ENCODE measurements at regions not wholly inside any gene's neighbourhood (a gene's known extent, or its start where the extent isn't known, plus 50 kb on each side); places are given as distances from the start of the nearest gene placed in this dataset.

DNA sequence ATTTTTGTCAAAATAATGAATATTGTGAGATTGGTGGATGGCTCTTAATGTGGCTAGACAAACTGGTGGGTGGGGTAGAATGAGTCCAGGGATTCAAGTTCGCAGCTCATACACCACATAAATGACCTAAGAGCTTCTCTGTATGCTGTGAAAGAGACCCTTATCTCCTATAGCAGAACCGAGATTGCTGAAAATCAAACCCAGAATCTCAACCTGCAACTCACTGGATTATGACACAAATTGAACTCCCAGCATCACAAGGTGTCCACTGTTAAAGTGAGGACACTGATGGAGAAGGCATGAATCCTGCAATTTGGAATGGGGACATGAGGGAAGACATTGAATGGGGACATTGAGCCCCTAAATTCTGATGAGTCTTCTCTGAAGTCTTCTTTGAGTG lies 51.3 kb upstream of the CNKSR3 start:
- no peaks in the 10 kb centered on the region for H3K4me1 Mint-ChIP-seq
- peaks cover 5% of the 10 kb centered on the region for H3K27me3 Mint-ChIP-seq
- H3K4me3 Mint-ChIP-seq = no peak overlapping the region
- no peaks in the 10 kb centered on the region for H3K9me3 Mint-ChIP-seq
- no peak overlapping the region for H3K27ac Mint-ChIP-seq
- no peak for ATAC-seq
- no peaks in the 10 kb centered on the region for H3K36me3 Mint-ChIP-seq

GRCh38 chr6:154565331-154565730 lies 54.8 kb upstream of the CNKSR3 start:
- H3K9me3 Mint-ChIP-seq = no peaks in the 10 kb centered on the region
- no peak overlapping the region for H3K27ac Mint-ChIP-seq
- H3K36me3 Mint-ChIP-seq = no peaks in the 10 kb centered on the region
- no peak overlapping the region for H3K4me3 Mint-ChIP-seq
- no peaks in the 10 kb centered on the region for H3K4me1 Mint-ChIP-seq
- ATAC-seq = no peak
- H3K27me3 Mint-ChIP-seq = peaks cover 9% of the 10 kb centered on the region

GRCh38 chr6:154566866-154567265 lies 56.4 kb upstream of the CNKSR3 start:
- Mint-ChIP-seq H3K4me3 (no peak overlapping the region), H3K36me3 (no peaks in the 10 kb centered on the region), H3K27me3 (peaks cover 23% of the 10 kb centered on the region), H3K27ac (no peak overlapping the region), H3K4me1 (no peaks in the 10 kb centered on the region), H3K9me3 (no peaks in the 10 kb centered on the region)
- no peak for ATAC-seq

GRCh38 chr6:154567695-154568220 lies 57.3 kb upstream of the CNKSR3 start:
- no peak for ATAC-seq
- Mint-ChIP-seq H3K27me3 (peaks cover 26% of the 10 kb centered on the region), H3K4me1 (no peaks in the 10 kb centered on the region), H3K4me3 (no peak overlapping the region), H3K36me3 (no peaks in the 10 kb centered on the region), H3K27ac (no peak overlapping the region), H3K9me3 (no peaks in the 10 kb centered on the region)

DNA sequence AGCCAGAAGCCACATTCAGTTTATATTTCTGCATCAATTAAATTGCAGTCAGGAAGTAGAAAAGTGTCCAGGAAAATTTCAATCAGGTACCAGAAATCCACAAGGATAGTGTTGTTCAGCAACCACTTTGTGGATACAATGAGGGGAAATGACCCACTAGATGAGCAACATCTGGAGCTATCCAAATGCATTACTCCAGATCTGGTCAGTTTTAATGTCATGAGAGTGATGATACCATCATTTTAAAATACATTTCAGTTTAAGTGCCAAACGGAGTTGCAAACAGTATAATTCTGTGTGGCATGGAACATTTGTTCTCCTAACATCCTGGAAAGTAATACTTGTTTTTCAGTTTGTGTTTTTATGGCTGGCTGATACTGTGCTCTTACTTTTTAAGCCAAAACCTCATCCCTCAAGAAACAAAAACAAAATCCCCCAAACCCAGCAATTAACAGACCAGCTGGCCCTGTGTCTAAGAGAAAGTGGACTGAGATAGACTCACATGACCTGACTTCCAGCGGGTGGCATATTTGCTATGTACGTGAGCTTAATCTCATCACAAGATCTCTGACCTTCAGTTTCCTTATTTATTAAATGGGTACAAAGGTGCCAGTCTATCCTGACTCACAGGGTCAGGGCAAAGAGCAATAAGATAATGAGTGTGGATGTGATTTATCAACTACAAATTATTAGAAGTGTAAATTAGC lies 58.8 kb upstream of the CNKSR3 start:
- H3K27ac Mint-ChIP-seq = no peak overlapping the region
- H3K4me3 Mint-ChIP-seq = no peak overlapping the region
- no peak for ATAC-seq

DNA sequence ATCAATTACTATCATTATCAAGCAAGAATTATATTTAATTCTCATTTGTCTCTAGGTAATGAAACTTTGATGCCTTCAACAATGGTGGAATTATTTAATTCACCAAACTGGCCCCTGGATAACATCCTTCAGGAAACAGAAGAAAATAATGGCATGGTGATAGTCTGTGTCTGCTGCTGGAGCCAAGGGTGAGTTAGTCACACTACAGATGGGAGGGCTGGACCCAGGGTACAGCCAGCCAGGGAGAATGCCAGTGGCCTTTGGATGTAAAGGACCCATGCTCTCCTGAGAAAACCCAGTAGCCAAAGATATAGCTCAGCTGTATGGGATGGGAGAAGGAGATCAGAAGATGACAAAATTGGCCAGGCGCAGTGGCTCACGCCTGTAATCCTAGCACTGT lies 60.0 kb upstream of the CNKSR3 start:
- no peak for ATAC-seq
- no peaks in the 10 kb centered on the region for H3K9me3 Mint-ChIP-seq
- H3K27ac Mint-ChIP-seq = no peak overlapping the region
- H3K4me1 Mint-ChIP-seq = no peaks in the 10 kb centered on the region
- H3K36me3 Mint-ChIP-seq = no peaks in the 10 kb centered on the region
- H3K4me3 Mint-ChIP-seq = no peak overlapping the region
- peaks cover 38% of the 10 kb centered on the region for H3K27me3 Mint-ChIP-seq

More for the DNA sequence above, 58.8 kb upstream of the CNKSR3 start:
- no peaks in the 10 kb centered on the region for H3K9me3 Mint-ChIP-seq
- H3K27me3 Mint-ChIP-seq = peaks cover 38% of the 10 kb centered on the region
- H3K36me3 Mint-ChIP-seq = no peaks in the 10 kb centered on the region
- H3K4me1 Mint-ChIP-seq = no peaks in the 10 kb centered on the region

- no peaks in the 10 kb centered on the region for H3K36me3 Mint-ChIP-seq
- no peak overlapping the region for H3K4me3 Mint-ChIP-seq
- H3K27me3 Mint-ChIP-seq = peaks cover 38% of the 10 kb centered on the region
- ATAC-seq = no peak
- H3K9me3 Mint-ChIP-seq = no peaks in the 10 kb centered on the region
- no peak overlapping the region for H3K27ac Mint-ChIP-seq
- H3K4me1 Mint-ChIP-seq = no peaks in the 10 kb centered on the region
Measured at GRCh38 chr6:154572556-154572955, 62.1 kb upstream of the CNKSR3 start.

DNA sequence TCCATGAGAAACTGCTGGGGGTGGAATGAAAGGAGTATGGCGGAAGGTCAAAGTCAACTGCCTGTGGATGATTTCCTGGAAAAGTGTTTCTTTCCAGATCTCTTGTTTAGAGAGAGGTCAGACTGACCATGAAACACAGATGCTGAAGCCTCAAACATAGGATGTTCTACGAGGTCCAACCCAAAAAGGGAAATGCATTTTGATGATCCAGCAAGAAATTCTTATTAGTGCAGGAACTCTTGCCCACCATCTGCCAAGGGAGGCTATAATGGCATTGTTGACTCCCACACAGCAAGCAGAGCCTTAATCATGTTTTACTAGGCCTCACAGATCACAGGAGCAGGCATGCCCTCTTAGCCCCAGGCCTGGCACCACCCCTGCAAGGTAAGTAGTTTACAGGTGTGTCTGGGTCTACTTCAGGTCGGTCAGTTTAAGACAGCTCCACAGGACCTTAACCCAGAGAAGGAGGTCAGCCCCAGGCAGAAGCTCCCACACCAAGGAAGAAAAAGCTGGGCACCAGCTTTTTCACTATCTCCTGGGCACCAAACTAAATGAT lies 67.6 kb upstream of the CNKSR3 start:
- H3K27ac Mint-ChIP-seq = no peak overlapping the region
- H3K9me3 Mint-ChIP-seq = peaks cover 6% of the 10 kb centered on the region
- ATAC-seq = no peak
- peaks cover 8% of the 10 kb centered on the region for H3K36me3 Mint-ChIP-seq
- no peaks in the 10 kb centered on the region for H3K4me1 Mint-ChIP-seq
- H3K4me3 Mint-ChIP-seq = no peak overlapping the region
- peaks cover 10% of the 10 kb centered on the region for H3K27me3 Mint-ChIP-seq

GRCh38 chr6:154579046-154579445 lies 68.6 kb upstream of the CNKSR3 start:
- peaks cover 6% of the 10 kb centered on the region for H3K9me3 Mint-ChIP-seq
- ATAC-seq = no peak
- no peak overlapping the region for H3K4me3 Mint-ChIP-seq
- peaks cover under 1% of the 10 kb centered on the region for H3K27me3 Mint-ChIP-seq
- H3K4me1 Mint-ChIP-seq = no peaks in the 10 kb centered on the region
- peaks cover 8% of the 10 kb centered on the region for H3K36me3 Mint-ChIP-seq
- H3K27ac Mint-ChIP-seq = no peak overlapping the region

- Mint-ChIP-seq H3K27me3 (no peaks in the 10 kb centered on the region), H3K27ac (no peak overlapping the region), H3K4me3 (no peak overlapping the region), H3K4me1 (no peaks in the 10 kb centered on the region), H3K36me3 (peaks cover 8% of the 10 kb centered on the region), H3K9me3 (peaks cover 6% of the 10 kb centered on the region)
- no peak for ATAC-seq
Measured at GRCh38 chr6:154579485-154579884, 69.0 kb upstream of the CNKSR3 start.

- no peak overlapping the region for H3K4me3 Mint-ChIP-seq
- peaks cover 8% of the 10 kb centered on the region for H3K36me3 Mint-ChIP-seq
- H3K27me3 Mint-ChIP-seq = no peaks in the 10 kb centered on the region
- ATAC-seq = no peak
- no peaks in the 10 kb centered on the region for H3K4me1 Mint-ChIP-seq
- peaks cover 6% of the 10 kb centered on the region for H3K9me3 Mint-ChIP-seq
- H3K27ac Mint-ChIP-seq = no peak overlapping the region
Measured at GRCh38 chr6:154580397-154581135, 70.1 kb upstream of the CNKSR3 start.

DNA sequence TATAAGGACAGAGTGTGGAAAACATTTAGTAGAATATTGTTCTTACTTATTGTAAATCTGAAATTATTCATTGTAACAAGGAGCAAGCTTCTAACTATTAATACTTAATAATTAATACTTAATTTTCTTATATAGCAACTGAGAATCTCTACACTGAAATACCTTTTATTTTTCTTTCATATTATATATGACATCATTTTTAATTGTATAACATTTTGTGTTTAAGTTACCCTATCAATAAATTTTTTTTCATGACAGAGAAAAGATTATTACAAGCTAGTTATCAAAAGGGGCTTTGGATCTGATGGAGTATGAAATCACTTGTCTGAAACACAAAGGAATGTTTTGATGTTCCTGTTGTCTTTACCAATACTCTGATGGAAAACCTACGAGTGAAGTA lies 72.2 kb upstream of the CNKSR3 start:
- H3K27ac Mint-ChIP-seq = no peak overlapping the region
- ATAC-seq = no peak
- no peaks in the 10 kb centered on the region for H3K4me1 Mint-ChIP-seq
- H3K4me3 Mint-ChIP-seq = no peak overlapping the region
- H3K9me3 Mint-ChIP-seq = peaks cover 6% of the 10 kb centered on the region
- H3K27me3 Mint-ChIP-seq = peaks cover 8% of the 10 kb centered on the region
- H3K36me3 Mint-ChIP-seq = peaks cover 8% of the 10 kb centered on the region

DNA sequence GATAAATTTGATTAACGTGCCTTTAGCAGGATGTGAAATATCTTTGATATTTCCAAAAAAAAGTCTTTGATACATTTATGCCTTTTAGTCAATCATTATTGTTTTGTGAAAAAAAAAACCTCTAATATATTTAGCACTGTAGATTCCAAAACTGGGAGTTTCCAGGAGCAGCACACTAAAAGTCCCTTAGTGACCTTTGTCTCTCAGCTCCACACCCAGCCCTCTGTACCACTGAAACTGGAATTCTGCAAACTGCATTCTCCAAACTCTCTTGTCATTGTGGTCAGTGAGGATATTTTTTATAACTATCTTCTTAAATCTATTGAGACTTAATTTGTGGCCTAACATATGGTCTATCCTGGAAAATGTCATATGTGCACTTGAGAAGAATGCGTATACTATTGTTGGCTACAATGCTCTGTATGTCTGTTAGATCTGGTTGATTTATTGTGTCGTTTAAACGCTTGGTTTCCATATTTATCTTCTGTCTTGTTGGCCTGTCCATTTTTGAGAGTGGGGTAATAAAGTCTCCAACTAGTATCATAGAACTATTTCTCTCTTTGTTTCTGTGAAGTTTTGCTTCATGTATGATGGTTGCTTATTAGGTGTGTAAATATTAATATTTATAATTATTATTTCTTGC lies 73.2 kb upstream of the CNKSR3 start:
- Mint-ChIP-seq H3K4me3 (no peak overlapping the region), H3K27ac (no peak overlapping the region), H3K36me3 (peaks cover 8% of the 10 kb centered on the region), H3K9me3 (peaks cover 6% of the 10 kb centered on the region), H3K4me1 (no peaks in the 10 kb centered on the region), H3K27me3 (peaks cover 9% of the 10 kb centered on the region)
- ATAC-seq = no peak

GRCh38 chr6:154590756-154591155 lies 80.3 kb upstream of the CNKSR3 start:
- Mint-ChIP-seq H3K36me3 (no peaks in the 10 kb centered on the region), H3K27ac (no peak overlapping the region), H3K27me3 (peaks cover 9% of the 10 kb centered on the region), H3K4me1 (no peaks in the 10 kb centered on the region), H3K9me3 (no peaks in the 10 kb centered on the region), H3K4me3 (no peak overlapping the region)
- ATAC-seq = no peak

DNA sequence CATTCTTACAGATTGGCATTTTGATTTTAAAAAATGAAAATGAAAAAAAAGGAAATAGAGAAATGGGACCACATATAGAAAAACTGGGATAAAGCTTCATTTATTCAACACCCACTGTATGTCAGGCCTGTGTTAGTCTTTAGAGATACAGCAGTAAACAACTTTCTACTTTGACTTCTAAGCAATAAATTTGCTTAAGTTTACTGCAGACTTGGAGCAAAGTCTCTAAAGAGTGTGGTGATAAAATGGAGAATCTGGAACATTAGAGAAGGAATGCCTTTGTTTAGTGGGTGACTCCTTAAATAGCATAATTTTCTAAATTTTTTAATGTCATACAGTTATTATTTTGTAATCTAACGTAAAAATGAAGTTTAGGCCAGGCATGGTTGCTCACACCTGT lies 80.7 kb upstream of the CNKSR3 start:
- Mint-ChIP-seq H3K4me1 (no peaks in the 10 kb centered on the region), H3K27ac (no peak overlapping the region), H3K9me3 (no peaks in the 10 kb centered on the region), H3K27me3 (peaks cover 9% of the 10 kb centered on the region), H3K4me3 (no peak overlapping the region), H3K36me3 (no peaks in the 10 kb centered on the region)
- no peak for ATAC-seq

Data from stimulated activated memory B cell treated with anti-CD40 and anti-IgM and Interleukin-4, amounts not matched to agents 10 μg/mL and 1 μg/mL and 100 μg/mL, for 72 hours (primary cell).